ENCODE measurements at regions not wholly inside any gene's neighbourhood (a gene's known extent, or its start where the extent isn't known, plus 50 kb on each side); places are given as distances from the start of the nearest gene placed in this dataset.
"Not testable (repeated sequence)": the region's sequence is repeated elsewhere in the genome, so short reads cannot be mapped to it uniquely, and the experiment has no call there.

- not testable (repeated sequence) for H3K4me1 ChIP-seq (ENCODE audit: control insufficient read depth, extremely low read depth, insufficient read depth, low read length); H2AFZ ChIP-seq (ENCODE audit: low read length); H3K9ac ChIP-seq (ENCODE audit: insufficient read depth, low read length); H4K20me1 ChIP-seq (ENCODE audit: control insufficient read depth, extremely low read depth, insufficient read depth, low read length); H3K27ac ChIP-seq (ENCODE audit: insufficient read depth, low read length); H3K27me3 ChIP-seq (ENCODE audit: control insufficient read depth, insufficient read depth, low read length); H3K4me2 ChIP-seq (ENCODE audit: extremely low read depth, insufficient read depth, low read length); H3K79me2 ChIP-seq (ENCODE audit: control insufficient read depth, insufficient read depth, low read length); H3K4me3 ChIP-seq (replicated peaks in 1 of 4; ENCODE audit: control extremely low read depth in 1 of 4, insufficient read depth in 1 of 4, low read depth in 3 of 4, low read length in 4 of 4); H3K36me3 ChIP-seq (ENCODE audit: control insufficient read depth, insufficient read depth, low read length); H3K9me3 ChIP-seq (ENCODE audit: control insufficient read depth, insufficient read depth, low read depth, low read length); DNase-seq (ENCODE audit: low read depth in 2 of 2)
Measured at GRCh38 chr15:96060591-96060990, 269.9 kb upstream of the NR2F2 start.

GRCh38 chr15:96064351-96064756 lies 266.1 kb upstream of the NR2F2 start:
- no peaks in the 10 kb centered on the region for H3K4me1 ChIP-seq (ENCODE audit: control insufficient read depth, extremely low read depth, insufficient read depth, low read length)
- H3K79me2 ChIP-seq (ENCODE audit: control insufficient read depth, insufficient read depth, low read length) = no peaks in the 10 kb centered on the region
- H3K9me3 ChIP-seq (ENCODE audit: control insufficient read depth, insufficient read depth, low read depth, low read length) = no peaks in the 10 kb centered on the region
- no peak overlapping the region for H3K4me2 ChIP-seq (ENCODE audit: extremely low read depth, insufficient read depth, low read length)
- no peaks in the 10 kb centered on the region for H3K36me3 ChIP-seq (ENCODE audit: control insufficient read depth, insufficient read depth, low read length)
- no peak overlapping the region for H3K9ac ChIP-seq (ENCODE audit: insufficient read depth, low read length)
- no peaks in the 10 kb centered on the region for H4K20me1 ChIP-seq (ENCODE audit: control insufficient read depth, extremely low read depth, insufficient read depth, low read length)
- no peak overlapping the region for H3K4me3 ChIP-seq (replicated peaks in 1 of 4; ENCODE audit: control extremely low read depth in 1 of 4, insufficient read depth in 1 of 4, low read depth in 3 of 4, low read length in 4 of 4)
- H3K27ac ChIP-seq (ENCODE audit: insufficient read depth, low read length) = no peak overlapping the region
- no peak overlapping the region for H2AFZ ChIP-seq (ENCODE audit: low read length)
- no peaks in the 10 kb centered on the region for H3K27me3 ChIP-seq (ENCODE audit: control insufficient read depth, insufficient read depth, low read length)
- peak in 1 of 2 donors; percentile 76 for DNase-seq (ENCODE audit: low read depth in 2 of 2)
- TF ChIP-seq EZH2 (IDR thresholded peaks at IDR 0.05; ENCODE audit: low read length, missing control alignments) (no peak), CTCF (conservative IDR thresholded peaks at IDR 0.05 in 1 of 2, IDR thresholded peaks at IDR 0.05 in 1 of 2; ENCODE audit: low read depth in 1 of 2, low read length in 2 of 2) (no peak)

- TF ChIP-seq EZH2 (IDR thresholded peaks at IDR 0.05; ENCODE audit: low read length, missing control alignments) = no peak
- TF ChIP-seq CTCF (conservative IDR thresholded peaks at IDR 0.05 in 1 of 2, IDR thresholded peaks at IDR 0.05 in 1 of 2; ENCODE audit: low read depth in 1 of 2, low read length in 2 of 2) = no peak
- H3K36me3 ChIP-seq (ENCODE audit: control insufficient read depth, insufficient read depth, low read length) = no peaks in the 10 kb centered on the region
- no peak for DNase-seq (ENCODE audit: low read depth in 2 of 2)
- no peaks in the 10 kb centered on the region for H3K27me3 ChIP-seq (ENCODE audit: control insufficient read depth, insufficient read depth, low read length)
- no peaks in the 10 kb centered on the region for H3K9me3 ChIP-seq (ENCODE audit: control insufficient read depth, insufficient read depth, low read depth, low read length)
- H3K4me1 ChIP-seq (ENCODE audit: control insufficient read depth, extremely low read depth, insufficient read depth, low read length) = no peaks in the 10 kb centered on the region
- H3K27ac ChIP-seq (ENCODE audit: insufficient read depth, low read length) = no peak overlapping the region
- H4K20me1 ChIP-seq (ENCODE audit: control insufficient read depth, extremely low read depth, insufficient read depth, low read length) = no peaks in the 10 kb centered on the region
- H3K79me2 ChIP-seq (ENCODE audit: control insufficient read depth, insufficient read depth, low read length) = no peaks in the 10 kb centered on the region
- H3K4me3 ChIP-seq (replicated peaks in 1 of 4; ENCODE audit: control extremely low read depth in 1 of 4, insufficient read depth in 1 of 4, low read depth in 3 of 4, low read length in 4 of 4) = no peak overlapping the region
- H2AFZ ChIP-seq (ENCODE audit: low read length) = no peak overlapping the region
- no peak overlapping the region for H3K9ac ChIP-seq (ENCODE audit: insufficient read depth, low read length)
- H3K4me2 ChIP-seq (ENCODE audit: extremely low read depth, insufficient read depth, low read length) = no peak overlapping the region
Measured at GRCh38 chr15:96066126-96066525, 264.4 kb upstream of the NR2F2 start.

Measured in fibroblast of lung (primary cell).